ENCODE measurements at regions not wholly inside any gene's neighbourhood (a gene's known extent, or its start where the extent isn't known, plus 50 kb on each side); places are given as distances from the start of the nearest gene placed in this dataset.

DNA sequence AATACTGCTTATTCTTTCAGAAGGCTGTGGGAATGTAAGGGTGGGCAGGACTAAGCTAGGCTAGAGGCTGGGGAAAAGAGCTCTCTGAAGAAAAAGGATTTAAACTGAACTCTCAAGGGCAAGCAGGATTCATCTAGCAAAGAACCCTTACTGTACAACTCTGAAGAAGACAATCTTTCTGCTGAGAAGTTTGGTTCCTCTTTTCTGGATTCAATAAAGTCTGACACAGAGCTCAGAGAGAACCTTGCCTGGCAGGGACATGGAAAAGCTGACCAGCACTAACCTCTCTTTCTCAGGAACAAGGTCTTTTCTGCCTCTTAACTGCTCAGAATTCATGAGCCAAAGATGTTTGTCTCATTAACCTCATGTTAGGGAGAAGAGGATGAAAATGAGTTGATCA, 388.4 kb upstream of the DDI1 start:
- H3K36me3 ChIP-seq = no peaks in the 10 kb centered on the region
- H3K27me3 ChIP-seq = no peaks in the 10 kb centered on the region
- TF ChIP-seq POLR2AphosphoS5 (IDR thresholded peaks at IDR 0.05) (no peak), POLR2A (IDR thresholded peaks at IDR 0.05) (no peak)
- TF ChIP-seq, protein P1, sequence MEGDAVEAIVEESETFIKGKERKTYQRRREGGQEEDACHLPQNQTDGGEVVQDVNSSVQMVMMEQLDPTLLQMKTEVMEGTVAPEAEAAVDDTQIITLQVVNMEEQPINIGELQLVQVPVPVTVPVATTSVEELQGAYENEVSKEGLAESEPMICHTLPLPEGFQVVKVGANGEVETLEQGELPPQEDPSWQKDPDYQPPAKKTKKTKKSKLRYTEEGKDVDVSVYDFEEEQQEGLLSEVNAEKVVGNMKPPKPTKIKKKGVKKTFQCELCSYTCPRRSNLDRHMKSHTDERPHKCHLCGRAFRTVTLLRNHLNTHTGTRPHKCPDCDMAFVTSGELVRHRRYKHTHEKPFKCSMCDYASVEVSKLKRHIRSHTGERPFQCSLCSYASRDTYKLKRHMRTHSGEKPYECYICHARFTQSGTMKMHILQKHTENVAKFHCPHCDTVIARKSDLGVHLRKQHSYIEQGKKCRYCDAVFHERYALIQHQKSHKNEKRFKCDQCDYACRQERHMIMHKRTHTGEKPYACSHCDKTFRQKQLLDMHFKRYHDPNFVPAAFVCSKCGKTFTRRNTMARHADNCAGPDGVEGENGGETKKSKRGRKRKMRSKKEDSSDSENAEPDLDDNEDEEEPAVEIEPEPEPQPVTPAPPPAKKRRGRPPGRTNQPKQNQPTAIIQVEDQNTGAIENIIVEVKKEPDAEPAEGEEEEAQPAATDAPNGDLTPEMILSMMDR (IDR thresholded peaks at IDR 0.05) = no peak
- no peaks in the 10 kb centered on the region for H3K4me1 ChIP-seq
- no peaks in the 10 kb centered on the region for H3K9me3 ChIP-seq
- DNase-seq (ENCODE audit: low spot score in 2 of 2) = no peak
- intact Hi-C loops (cut with DNase I; ENCODE audit: low total_unique reads) = no loop called here
- H3K4me3 ChIP-seq = no peak overlapping the region
- H3K27ac ChIP-seq = no peak overlapping the region

DNA sequence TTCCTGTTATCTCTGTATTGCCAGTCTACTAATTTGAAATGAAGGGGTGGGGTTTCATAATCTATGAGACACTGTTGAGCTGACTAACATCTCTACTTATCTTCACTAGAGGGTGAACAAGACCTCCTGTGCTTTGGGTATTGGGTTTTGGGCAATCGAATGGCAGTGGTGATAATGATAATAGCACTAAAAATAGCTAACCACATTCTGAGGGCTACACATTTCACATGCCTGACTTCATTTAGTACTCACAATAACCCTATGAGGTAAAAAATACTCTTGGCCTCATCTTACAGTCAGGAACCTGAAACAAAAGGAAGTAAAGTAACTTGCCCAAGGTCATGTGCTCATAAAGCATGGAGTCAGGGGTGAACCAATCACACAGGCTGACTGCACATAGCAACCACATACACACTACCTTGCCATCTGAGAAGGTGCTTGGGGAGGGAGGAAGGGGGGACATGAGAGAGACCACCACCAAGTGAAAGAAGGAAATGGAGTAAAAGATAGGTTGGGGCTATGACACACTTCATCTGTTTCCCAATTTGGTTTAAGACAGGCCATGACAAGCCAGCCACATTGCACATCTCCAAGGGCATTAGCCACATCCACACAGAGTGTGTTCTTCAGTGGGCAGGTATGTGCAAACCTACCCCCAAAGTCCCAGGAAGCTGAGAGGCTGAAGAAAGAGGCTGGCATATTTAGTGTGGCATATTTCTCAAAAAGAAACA, 387.6 kb upstream of the DDI1 start:
- TF ChIP-seq POLR2A (IDR thresholded peaks at IDR 0.05) (no peak), POLR2AphosphoS5 (IDR thresholded peaks at IDR 0.05) (no peak)
- TF ChIP-seq, protein P1 (IDR thresholded peaks at IDR 0.05) = no peak
- no peak for DNase-seq (ENCODE audit: low spot score in 2 of 2)
- no peaks in the 10 kb centered on the region for H3K4me1 ChIP-seq
- H3K27me3 ChIP-seq = no peaks in the 10 kb centered on the region
- H3K36me3 ChIP-seq = no peaks in the 10 kb centered on the region
- no peak overlapping the region for H3K4me3 ChIP-seq
- no peak overlapping the region for H3K27ac ChIP-seq
- intact Hi-C loops (cut with DNase I; ENCODE audit: low total_unique reads) = no loop called here
- H3K9me3 ChIP-seq = no peaks in the 10 kb centered on the region

- intact Hi-C loops (cut with DNase I; ENCODE audit: low total_unique reads) = no loop called here
These were observed 387.0 kb upstream of the DDI1 start for GRCh38 chr11:103649401-103649895.

GRCh38 chr11:103650330-103650729, 386.1 kb upstream of the DDI1 start:
- intact Hi-C loops (cut with DNase I; ENCODE audit: low total_unique reads) = no loop called here
- Histone ChIP-seq H3K4me1 (no peaks in the 10 kb centered on the region), H3K36me3 (no peaks in the 10 kb centered on the region), H3K9me3 (no peaks in the 10 kb centered on the region), H3K4me3 (no peak overlapping the region), H3K27me3 (no peaks in the 10 kb centered on the region), H3K27ac (no peak overlapping the region)
- DNase-seq (ENCODE audit: low spot score in 2 of 2) = no peak
- TF ChIP-seq POLR2AphosphoS5 (IDR thresholded peaks at IDR 0.05) = no peak
- TF ChIP-seq POLR2A (IDR thresholded peaks at IDR 0.05) = no peak
- TF ChIP-seq, protein P1 (IDR thresholded peaks at IDR 0.05) = no peak

More at GRCh38 chr11:103649401-103649895, 387.0 kb upstream of the DDI1 start:
- Histone ChIP-seq H3K27me3 (no peaks in the 10 kb centered on the region), H3K27ac (no peak overlapping the region), H3K36me3 (no peaks in the 10 kb centered on the region), H3K4me3 (no peak overlapping the region), H3K4me1 (no peaks in the 10 kb centered on the region), H3K9me3 (no peaks in the 10 kb centered on the region)
- DNase-seq (ENCODE audit: low spot score in 2 of 2) = no peak
- no peak for TF ChIP-seq POLR2AphosphoS5 (IDR thresholded peaks at IDR 0.05)
- no peak for TF ChIP-seq POLR2A (IDR thresholded peaks at IDR 0.05)
- TF ChIP-seq, protein P1 (IDR thresholded peaks at IDR 0.05) = no peak

DNA sequence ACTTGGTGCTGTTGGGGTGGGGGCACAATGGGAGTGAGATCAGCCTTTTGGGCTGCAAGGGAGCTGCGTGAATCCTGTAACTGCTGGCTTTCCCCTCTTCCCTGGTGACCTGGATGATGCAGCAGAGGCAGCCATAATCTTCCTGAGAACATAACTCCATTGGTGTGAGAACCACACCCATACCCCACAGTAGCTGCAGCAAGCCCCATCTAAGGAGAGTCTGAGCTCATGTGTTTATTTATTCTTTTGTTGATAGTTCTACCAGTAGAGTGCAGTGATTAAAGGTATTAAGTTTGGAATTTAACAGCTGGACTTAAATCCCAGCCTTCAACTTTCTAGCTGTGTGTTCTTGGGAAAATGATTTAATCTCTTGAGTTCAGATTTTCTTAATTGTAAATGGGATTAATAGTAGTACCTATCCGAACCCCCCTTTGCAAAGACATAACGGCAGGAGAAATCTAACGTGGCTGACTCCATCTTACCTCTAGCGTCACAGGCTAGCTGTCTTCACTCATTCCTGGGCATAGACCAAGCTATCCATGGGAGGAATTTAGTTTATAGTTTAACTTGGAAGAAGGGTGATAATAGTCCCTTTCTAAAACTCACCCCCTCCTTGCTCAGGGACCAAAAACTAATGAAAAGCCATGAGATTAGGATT, 385.0 kb upstream of the DDI1 start:
- Histone ChIP-seq H3K4me1 (no peaks in the 10 kb centered on the region), H3K4me3 (no peak overlapping the region)
- TF ChIP-seq POLR2AphosphoS5 (IDR thresholded peaks at IDR 0.05) (no peak), POLR2A (IDR thresholded peaks at IDR 0.05) (no peak)
- TF ChIP-seq, protein P1 (IDR thresholded peaks at IDR 0.05) = no peak

More for the DNA sequence above, 385.0 kb upstream of the DDI1 start:
- no peak overlapping the region for H3K27ac ChIP-seq
- no peaks in the 10 kb centered on the region for H3K27me3 ChIP-seq
- intact Hi-C loops (cut with DNase I; ENCODE audit: low total_unique reads) = no loop called here
- no peaks in the 10 kb centered on the region for H3K36me3 ChIP-seq
- no peaks in the 10 kb centered on the region for H3K9me3 ChIP-seq
- DNase-seq (ENCODE audit: low spot score in 2 of 2) = no peak
